Renal pelvis (tissue), 1 donor: ENCODE measurements at regions not wholly inside any gene's neighbourhood (a gene's known extent, or its start where the extent isn't known, plus 50 kb on each side); places are given as distances from the start of the nearest gene placed in this dataset.
A peak's percentile ranks its signal among the peaks of the same experiment; 100 is the strongest.

Experiments
- DNase-seq: peaks from one replicate; pipeline ENCODE4 v3.0.0-alpha.2; 2013

- DNase-seq = no peak
Measured at GRCh38 chr17:72301887-72302286, 181.1 kb downstream of the SOX9 start.

GRCh38 chr17:72302735-72303134 lies 181.9 kb downstream of the SOX9 start:
- DNase-seq = no peak

GRCh38 chr17:72303787-72304733 lies 183.2 kb downstream of the SOX9 start:
- DNase-seq = no peak

GRCh38 chr17:72304859-72305258 lies 184.0 kb downstream of the SOX9 start:
- DNase-seq = no peak

GRCh38 chr17:72305472-72305871 lies 184.7 kb downstream of the SOX9 start:
- DNase-seq = no peak

GRCh38 chr17:72306037-72306436 lies 185.2 kb downstream of the SOX9 start:
- DNase-seq = no peak

- DNase-seq = no peak
Measured at GRCh38 chr17:72307836-72308235, 187.0 kb downstream of the SOX9 start.

GRCh38 chr17:72308744-72309385 lies 188.0 kb downstream of the SOX9 start:
- no peak for DNase-seq

- DNase-seq = no peak
Measured at GRCh38 chr17:72311004-72311403, 190.2 kb downstream of the SOX9 start.

- no peak for DNase-seq
Measured at GRCh38 chr17:72315122-72315913, 194.5 kb downstream of the SOX9 start.

GRCh38 chr17:72318131-72318530 lies 197.3 kb downstream of the SOX9 start:
- DNase-seq = no peak

GRCh38 chr17:72321896-72322295 lies 201.1 kb downstream of the SOX9 start:
- DNase-seq = no peak

- no peak for DNase-seq
Measured at GRCh38 chr17:72332367-72332766, 211.5 kb downstream of the SOX9 start.

GRCh38 chr17:72333570-72333969 lies 212.8 kb downstream of the SOX9 start:
- no peak for DNase-seq

GRCh38 chr17:72334205-72334604 lies 213.4 kb downstream of the SOX9 start:
- DNase-seq = no peak

GRCh38 chr17:72336026-72336803 lies 215.4 kb downstream of the SOX9 start:
- DNase-seq = no peak

- no peak for DNase-seq
Measured at GRCh38 chr17:72336804-72337070, 215.9 kb downstream of the SOX9 start.

GRCh38 chr17:72338304-72338703 lies 217.5 kb downstream of the SOX9 start:
- no peak for DNase-seq

- DNase-seq = peak; percentile 83
Measured at GRCh38 chr17:72338847-72339790, 218.3 kb downstream of the SOX9 start.

- no peak for DNase-seq
Measured at GRCh38 chr17:72340836-72341235, 220.0 kb downstream of the SOX9 start.

- DNase-seq = no peak
Measured at GRCh38 chr17:72342061-72342460, 221.2 kb downstream of the SOX9 start.
